ENCODE measurements at regions not wholly inside any gene's neighbourhood (a gene's known extent, or its start where the extent isn't known, plus 50 kb on each side); places are given as distances from the start of the nearest gene placed in this dataset.
"Not testable (repeated sequence)": the region's sequence is repeated elsewhere in the genome, so short reads cannot be mapped to it uniquely, and the experiment has no call there.

DNA sequence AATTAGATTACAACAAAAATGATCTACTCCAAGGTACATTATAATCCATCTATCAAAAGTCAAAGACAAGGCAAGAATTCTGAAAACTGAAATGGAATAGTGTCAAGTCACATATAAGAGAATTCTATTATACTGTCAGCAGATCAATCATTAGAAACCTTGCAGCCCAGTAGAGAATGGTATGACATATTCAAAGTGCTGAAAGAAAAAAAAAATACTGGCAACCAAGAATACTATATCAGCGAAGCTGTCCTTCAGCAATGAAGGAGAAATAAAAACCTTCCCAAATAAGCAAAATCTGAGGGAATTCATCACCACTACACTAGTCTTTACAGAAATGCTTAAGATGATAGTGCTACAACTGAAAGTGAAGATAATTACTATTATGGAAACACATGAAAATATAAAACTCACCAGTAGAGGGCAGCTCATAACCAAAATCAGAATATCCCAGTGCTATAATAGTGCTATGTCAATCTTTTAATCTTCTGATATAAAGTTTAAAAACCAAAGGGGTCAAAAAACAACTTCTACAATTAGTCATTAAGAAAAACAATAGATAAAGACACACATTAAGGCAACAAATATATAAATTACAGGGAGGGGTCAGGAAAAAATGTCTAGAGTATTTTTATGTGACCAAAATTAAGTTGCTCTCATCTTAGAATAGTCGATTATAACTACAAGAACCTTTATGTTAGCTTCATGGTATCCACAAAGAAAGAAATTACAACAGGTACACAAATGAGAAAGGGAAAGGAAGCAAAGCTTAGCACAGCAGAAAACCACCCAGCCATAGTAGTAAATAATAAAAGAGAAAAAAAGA lies 190.7 kb upstream of the CNTN6 start:
- no peaks in the 10 kb centered on the region for H3K27me3 ChIP-seq (ENCODE audit: control insufficient read depth, insufficient read depth, low read length)
- no peak overlapping the region for H3K4me3 ChIP-seq (ENCODE audit: low read length)
- no peaks in the 10 kb centered on the region for H3K4me1 ChIP-seq (ENCODE audit: control insufficient read depth, insufficient read depth, low read length)
- DNase-seq = no peak
- H3K9me3 ChIP-seq (replicated peaks; ENCODE audit: control insufficient read depth, low read depth, low read length) = peaks cover 12% of the 10 kb centered on the region
- H3K36me3 ChIP-seq (ENCODE audit: control insufficient read depth, insufficient read depth, low read length) = no peaks in the 10 kb centered on the region
- no CpG with 5 or more reads among the region's 2 CpGs for WGBS (ENCODE audit: insufficient coverage)
- H3K27ac ChIP-seq (ENCODE audit: low read length) = no peak overlapping the region

DNA sequence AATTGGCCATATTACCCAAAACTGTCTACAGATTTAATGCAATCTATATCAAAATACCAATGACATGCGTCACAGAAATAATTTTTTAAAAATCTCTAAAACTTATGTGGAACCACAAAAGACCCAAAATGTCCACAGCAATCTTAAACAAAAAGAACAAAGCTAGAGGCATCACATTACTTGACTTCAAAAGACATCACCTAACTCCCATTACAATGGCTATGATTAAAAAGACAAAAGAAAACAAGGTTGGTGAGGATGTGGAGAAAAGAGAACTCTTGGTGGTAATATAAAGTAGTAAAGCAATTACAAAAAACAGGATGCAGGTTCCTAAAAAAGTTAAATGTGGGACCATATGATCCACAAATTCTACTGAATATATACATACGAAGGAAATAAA lies 187.6 kb upstream of the CNTN6 start:
- Histone ChIP-seq H3K4me3 (ENCODE audit: low read length) (no peak overlapping the region), H3K36me3 (ENCODE audit: control insufficient read depth, insufficient read depth, low read length) (no peaks in the 10 kb centered on the region), H3K9me3 (replicated peaks; ENCODE audit: control insufficient read depth, low read depth, low read length) (peaks cover 11% of the 10 kb centered on the region), H3K4me1 (ENCODE audit: control insufficient read depth, insufficient read depth, low read length) (no peaks in the 10 kb centered on the region), H3K27me3 (ENCODE audit: control insufficient read depth, insufficient read depth, low read length) (no peaks in the 10 kb centered on the region), H3K27ac (ENCODE audit: low read length) (no peak overlapping the region)
- DNase-seq = no peak
- no CpG with 5 or more reads among the region's 2 CpGs for WGBS (ENCODE audit: insufficient coverage)

DNA sequence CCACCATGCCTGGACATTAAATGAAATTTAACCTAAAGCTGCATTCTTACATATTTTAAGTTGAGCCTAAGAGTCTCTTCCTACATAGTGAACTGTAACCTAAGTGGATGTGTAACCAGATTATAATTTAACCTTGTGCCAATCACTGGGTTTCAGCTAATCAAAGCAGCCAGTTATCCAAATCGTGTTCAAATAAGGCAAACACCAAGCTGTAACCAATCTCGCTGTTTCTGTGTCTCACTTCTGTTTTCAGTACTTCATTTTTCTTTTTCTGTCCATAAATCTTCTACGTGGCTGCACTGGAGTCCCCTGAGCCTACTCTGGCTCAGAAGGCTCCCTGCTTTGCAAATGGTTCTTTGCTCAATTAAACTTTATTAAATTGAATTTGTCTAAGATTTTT lies 186.1 kb upstream of the CNTN6 start:
- Histone ChIP-seq H3K36me3 (ENCODE audit: control insufficient read depth, insufficient read depth, low read length) (no peaks in the 10 kb centered on the region), H3K4me3 (ENCODE audit: low read length) (no peak overlapping the region), H3K27ac (ENCODE audit: low read length) (no peak overlapping the region), H3K9me3 (replicated peaks; ENCODE audit: control insufficient read depth, low read depth, low read length) (peaks cover 3% of the 10 kb centered on the region), H3K27me3 (ENCODE audit: control insufficient read depth, insufficient read depth, low read length) (no peaks in the 10 kb centered on the region), H3K4me1 (ENCODE audit: control insufficient read depth, insufficient read depth, low read length) (no peaks in the 10 kb centered on the region)
- 83% methylated on average over 2 of the region's 3 CpGs for WGBS (ENCODE audit: insufficient coverage)
- DNase-seq = no peak

DNA sequence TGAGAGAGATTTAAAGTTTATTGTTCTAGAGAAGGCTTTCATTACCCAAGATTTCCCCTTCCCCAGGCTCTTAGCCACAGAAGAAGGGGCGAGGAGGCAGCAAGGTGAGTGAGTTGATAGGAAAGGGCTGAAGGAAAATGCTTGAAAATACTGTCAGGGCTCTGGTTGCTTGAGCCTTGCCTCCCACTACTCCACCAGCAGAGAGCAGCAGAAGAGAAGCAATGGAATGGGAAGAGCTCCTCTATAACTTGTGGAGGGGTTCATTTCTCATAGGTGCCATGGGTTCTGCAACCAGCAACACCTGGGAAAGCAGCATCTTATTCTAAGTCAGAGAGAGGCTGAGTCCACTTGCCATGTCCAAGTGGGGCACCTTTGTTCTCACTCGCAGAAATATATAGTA lies 184.0 kb upstream of the CNTN6 start:
- Histone ChIP-seq H3K27me3 (ENCODE audit: control insufficient read depth, insufficient read depth, low read length) (no peaks in the 10 kb centered on the region), H3K27ac (ENCODE audit: low read length) (no peak overlapping the region), H3K9me3 (replicated peaks; ENCODE audit: control insufficient read depth, low read depth, low read length) (no peaks in the 10 kb centered on the region), H3K4me1 (ENCODE audit: control insufficient read depth, insufficient read depth, low read length) (no peaks in the 10 kb centered on the region), H3K4me3 (ENCODE audit: low read length) (no peak overlapping the region), H3K36me3 (ENCODE audit: control insufficient read depth, insufficient read depth, low read length) (no peaks in the 10 kb centered on the region)
- 88% methylated on average over 1 of the region's 2 CpGs for WGBS (ENCODE audit: insufficient coverage)
- DNase-seq = peak; percentile 14

DNA sequence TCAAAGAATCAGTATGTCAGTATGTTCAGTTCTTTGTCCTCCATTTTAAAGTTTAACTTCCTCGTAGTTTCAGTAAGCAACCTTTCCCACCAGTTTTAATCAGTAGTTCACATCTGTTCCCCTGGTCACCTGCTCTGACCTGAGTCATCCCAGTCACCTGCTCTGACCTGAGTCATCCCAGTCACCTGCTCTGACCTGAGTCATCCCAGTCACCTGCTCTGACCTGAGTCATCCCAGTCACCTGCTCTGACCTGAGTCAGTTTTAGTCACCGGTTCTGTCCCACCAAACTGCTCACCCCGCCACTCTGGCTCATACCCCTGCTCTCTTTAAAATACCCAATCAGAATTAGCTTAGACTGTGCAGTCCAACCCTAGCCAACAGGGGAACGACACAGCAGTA lies 180.1 kb upstream of the CNTN6 start:
- 83% methylated on average over 3 of the region's 4 CpGs for WGBS (ENCODE audit: insufficient coverage)
- not testable (repeated sequence) for H3K27me3 ChIP-seq (ENCODE audit: control insufficient read depth, insufficient read depth, low read length); H3K4me1 ChIP-seq (ENCODE audit: control insufficient read depth, insufficient read depth, low read length); H3K27ac ChIP-seq (ENCODE audit: low read length); DNase-seq; H3K4me3 ChIP-seq (ENCODE audit: low read length); H3K36me3 ChIP-seq (ENCODE audit: control insufficient read depth, insufficient read depth, low read length); H3K9me3 ChIP-seq (replicated peaks; ENCODE audit: control insufficient read depth, low read depth, low read length)

DNA sequence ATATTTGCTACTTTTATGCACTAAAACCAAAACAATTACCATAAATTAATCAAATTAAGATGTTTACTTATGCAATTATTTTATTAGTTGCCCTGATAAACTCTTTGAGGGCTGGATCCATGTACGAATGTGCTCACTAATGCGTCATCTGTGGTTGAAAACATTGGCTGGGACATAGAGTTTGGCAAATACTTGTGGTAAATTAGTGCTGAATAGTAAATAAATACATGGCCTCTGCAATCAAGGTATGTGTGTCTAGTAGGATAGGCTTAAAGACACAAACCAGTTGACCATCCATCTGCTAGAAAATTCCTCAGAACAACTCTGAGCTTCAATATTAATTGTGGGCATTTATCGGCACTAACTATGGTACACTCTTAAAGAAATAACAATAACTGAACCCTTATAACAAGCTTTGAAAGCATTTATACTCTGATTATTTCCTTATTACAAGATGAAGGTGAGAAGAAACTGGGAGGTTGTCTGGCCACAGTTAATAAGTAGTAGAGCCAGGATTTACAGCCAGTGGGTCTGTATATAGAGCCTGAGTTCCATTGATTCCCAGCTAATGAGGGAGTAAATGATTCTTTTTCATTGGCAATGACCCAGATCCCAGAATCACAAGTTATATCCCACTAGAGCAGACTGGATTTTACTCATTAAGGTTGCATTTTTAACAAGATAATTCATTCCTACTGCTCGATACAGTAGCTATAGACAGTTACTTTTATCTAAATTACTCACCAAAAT lies 169.5 kb upstream of the CNTN6 start:
- H3K27ac ChIP-seq (ENCODE audit: low read length) = no peak overlapping the region
- H3K4me1 ChIP-seq (ENCODE audit: control insufficient read depth, insufficient read depth, low read length) = no peaks in the 10 kb centered on the region
- no CpG with 5 or more reads among the region's 4 CpGs for WGBS (ENCODE audit: insufficient coverage)
- H3K27me3 ChIP-seq (ENCODE audit: control insufficient read depth, insufficient read depth, low read length) = no peaks in the 10 kb centered on the region
- no peak for DNase-seq
- H3K36me3 ChIP-seq (ENCODE audit: control insufficient read depth, insufficient read depth, low read length) = no peaks in the 10 kb centered on the region
- no peak overlapping the region for H3K4me3 ChIP-seq (ENCODE audit: low read length)
- H3K9me3 ChIP-seq (replicated peaks; ENCODE audit: control insufficient read depth, low read depth, low read length) = no peaks in the 10 kb centered on the region

DNA sequence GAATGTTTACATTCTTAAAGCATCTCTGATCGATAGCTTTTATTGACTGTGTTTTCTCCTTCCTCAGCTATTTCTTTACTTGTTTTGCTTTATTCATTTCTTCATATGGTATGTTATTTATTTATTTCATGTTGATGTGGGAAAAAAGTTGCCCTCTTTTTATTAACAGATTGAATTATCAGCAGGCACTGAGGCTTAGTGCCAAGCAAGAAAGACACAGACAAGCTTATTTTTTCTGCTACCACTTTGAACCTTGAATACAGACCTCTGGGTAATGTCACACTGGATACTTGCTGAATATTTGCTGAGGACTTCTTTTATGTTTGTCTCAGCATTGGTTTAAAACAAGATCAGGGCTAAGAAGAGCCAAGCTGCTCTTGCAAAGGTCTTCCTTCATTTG lies 162.0 kb upstream of the CNTN6 start:
- DNase-seq = no peak
- Histone ChIP-seq H3K4me3 (ENCODE audit: low read length) (no peak overlapping the region), H3K9me3 (replicated peaks; ENCODE audit: control insufficient read depth, low read depth, low read length) (no peaks in the 10 kb centered on the region), H3K36me3 (ENCODE audit: control insufficient read depth, insufficient read depth, low read length) (no peaks in the 10 kb centered on the region), H3K4me1 (ENCODE audit: control insufficient read depth, insufficient read depth, low read length) (no peaks in the 10 kb centered on the region), H3K27ac (ENCODE audit: low read length) (no peak overlapping the region), H3K27me3 (ENCODE audit: control insufficient read depth, insufficient read depth, low read length) (no peaks in the 10 kb centered on the region)
- no CpG with 5 or more reads among the region's 1 CpG for WGBS (ENCODE audit: insufficient coverage)

DNA sequence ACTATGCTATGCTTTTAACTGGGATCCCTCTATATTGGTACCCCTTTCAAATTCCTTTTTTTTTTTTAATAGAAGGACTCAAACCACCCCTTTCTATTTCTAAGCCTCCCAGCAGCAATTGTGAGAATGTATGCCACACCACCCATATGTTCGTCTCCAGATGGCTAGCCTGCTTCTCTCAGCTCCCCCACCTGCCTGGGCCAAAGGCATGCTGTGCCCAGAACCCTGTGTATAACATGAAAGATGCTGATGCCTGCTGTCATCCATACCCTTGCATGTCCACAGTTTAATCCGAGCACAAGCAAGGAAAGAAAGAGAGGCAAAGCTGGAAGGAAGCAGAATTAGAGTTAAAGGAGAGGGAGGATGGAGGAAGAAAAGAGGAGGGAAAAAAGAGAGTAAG lies 159.5 kb upstream of the CNTN6 start:
- Histone ChIP-seq H3K4me3 (ENCODE audit: low read length) (no peak overlapping the region), H3K4me1 (ENCODE audit: control insufficient read depth, insufficient read depth, low read length) (no peaks in the 10 kb centered on the region), H3K27ac (ENCODE audit: low read length) (no peak overlapping the region), H3K36me3 (ENCODE audit: control insufficient read depth, insufficient read depth, low read length) (no peaks in the 10 kb centered on the region), H3K9me3 (replicated peaks; ENCODE audit: control insufficient read depth, low read depth, low read length) (no peaks in the 10 kb centered on the region), H3K27me3 (ENCODE audit: control insufficient read depth, insufficient read depth, low read length) (no peaks in the 10 kb centered on the region)
- 89% methylated on average over 1 of the region's 2 CpGs for WGBS (ENCODE audit: insufficient coverage)
- DNase-seq = no peak

DNA sequence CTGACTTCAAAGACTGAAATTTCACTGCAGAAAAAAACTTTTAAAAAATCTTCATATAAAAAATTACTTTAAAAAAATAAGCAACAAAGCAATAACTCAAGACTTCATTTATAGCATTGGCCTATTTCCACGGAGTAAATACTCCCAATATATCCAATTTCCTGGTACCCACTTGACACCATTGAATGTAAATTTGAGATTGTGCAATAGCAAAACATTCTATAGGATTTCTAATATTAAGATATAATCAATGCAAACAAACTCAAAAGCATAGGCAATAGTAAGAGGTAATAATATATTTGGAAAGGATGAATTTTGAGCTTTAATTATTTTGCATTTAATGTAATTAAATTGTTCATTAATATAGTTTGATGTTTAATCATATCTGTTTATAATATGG lies 148.0 kb upstream of the CNTN6 start:
- no peak overlapping the region for H3K27ac ChIP-seq (ENCODE audit: low read length)
- no peaks in the 10 kb centered on the region for H3K27me3 ChIP-seq (ENCODE audit: control insufficient read depth, insufficient read depth, low read length)
- H3K36me3 ChIP-seq (ENCODE audit: control insufficient read depth, insufficient read depth, low read length) = no peaks in the 10 kb centered on the region
- H3K4me1 ChIP-seq (ENCODE audit: control insufficient read depth, insufficient read depth, low read length) = no peaks in the 10 kb centered on the region
- WGBS (ENCODE audit: insufficient coverage) = no CpG with 5 or more reads among the region's 1 CpG
- H3K9me3 ChIP-seq (replicated peaks; ENCODE audit: control insufficient read depth, low read depth, low read length) = no peaks in the 10 kb centered on the region
- DNase-seq = no peak
- H3K4me3 ChIP-seq (ENCODE audit: low read length) = no peak overlapping the region

DNA sequence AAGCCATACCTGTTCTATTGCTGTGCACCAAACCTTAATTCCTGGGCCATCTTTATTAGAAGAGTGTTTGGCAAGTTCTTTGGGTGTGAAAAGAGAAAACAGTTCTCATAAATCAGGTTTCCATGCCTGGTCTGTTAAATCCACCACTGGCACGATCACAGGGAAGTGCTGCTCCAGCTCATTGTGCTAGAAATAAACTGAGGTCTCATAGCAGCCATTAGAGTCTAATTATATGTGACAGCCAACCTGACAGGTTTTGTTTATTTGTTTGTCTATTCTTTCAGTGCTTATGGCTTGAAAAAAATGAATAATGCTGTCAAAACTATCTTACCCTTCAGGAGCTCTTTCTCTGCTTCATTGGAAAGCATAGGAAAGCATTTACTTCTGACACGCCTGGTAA lies 147.1 kb upstream of the CNTN6 start:
- no peaks in the 10 kb centered on the region for H3K27me3 ChIP-seq (ENCODE audit: control insufficient read depth, insufficient read depth, low read length)
- H3K4me1 ChIP-seq (ENCODE audit: control insufficient read depth, insufficient read depth, low read length) = no peaks in the 10 kb centered on the region
- 64% methylated on average over 1 of the region's 2 CpGs for WGBS (ENCODE audit: insufficient coverage)
- no peak for DNase-seq
- H3K36me3 ChIP-seq (ENCODE audit: control insufficient read depth, insufficient read depth, low read length) = no peaks in the 10 kb centered on the region
- H3K4me3 ChIP-seq (ENCODE audit: low read length) = no peak overlapping the region
- H3K27ac ChIP-seq (ENCODE audit: low read length) = no peak overlapping the region
- H3K9me3 ChIP-seq (replicated peaks; ENCODE audit: control insufficient read depth, low read depth, low read length) = no peaks in the 10 kb centered on the region
